ENCODE measurements at regions not wholly inside any gene's neighbourhood (a gene's known extent, or its start where the extent isn't known, plus 50 kb on each side); places are given as distances from the start of the nearest gene placed in this dataset.

DNA sequence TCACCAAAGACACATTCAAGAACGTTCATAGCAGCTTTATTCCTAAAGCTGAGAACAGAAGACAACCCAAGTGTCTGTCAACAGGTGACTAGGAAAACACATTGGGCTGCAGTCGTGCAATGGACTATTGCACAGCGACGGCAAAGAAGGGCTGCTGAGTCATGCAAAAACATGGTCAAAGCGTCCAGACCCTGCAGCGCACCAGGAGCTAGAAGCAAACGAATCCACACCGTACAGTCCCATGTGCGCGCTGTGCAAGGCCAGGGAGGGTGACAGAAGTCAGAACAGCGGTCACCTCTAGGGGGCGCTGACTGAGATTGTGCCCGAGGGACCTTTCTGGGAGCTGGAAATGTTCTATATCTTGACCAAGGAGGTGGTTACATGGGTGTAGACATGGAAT lies 266.4 kb downstream of the MAF start:
- DNase-seq (ENCODE audit: low read depth in 2 of 2) = peak; percentile 32 to 58

DNA sequence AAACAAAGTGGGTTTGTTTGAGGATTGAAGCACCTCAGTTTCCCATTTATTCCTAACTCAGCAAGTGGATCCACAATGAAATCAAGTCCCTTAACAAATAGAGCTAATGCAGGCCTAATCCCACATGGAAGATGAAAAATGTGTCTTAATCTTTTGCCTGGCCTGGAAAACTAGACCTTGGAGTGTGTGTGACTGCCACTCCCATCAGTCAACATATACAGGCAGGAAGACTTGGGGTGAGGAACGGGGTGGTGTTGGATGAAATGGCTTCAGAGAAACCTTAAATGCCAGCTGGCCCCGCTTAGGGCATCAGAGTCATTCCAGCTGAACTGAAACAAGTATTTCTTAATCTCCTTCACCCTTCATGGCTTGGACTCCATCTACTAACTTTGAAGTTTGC lies 269.5 kb downstream of the MAF start:
- no peak for DNase-seq (ENCODE audit: low read depth in 2 of 2)

DNA sequence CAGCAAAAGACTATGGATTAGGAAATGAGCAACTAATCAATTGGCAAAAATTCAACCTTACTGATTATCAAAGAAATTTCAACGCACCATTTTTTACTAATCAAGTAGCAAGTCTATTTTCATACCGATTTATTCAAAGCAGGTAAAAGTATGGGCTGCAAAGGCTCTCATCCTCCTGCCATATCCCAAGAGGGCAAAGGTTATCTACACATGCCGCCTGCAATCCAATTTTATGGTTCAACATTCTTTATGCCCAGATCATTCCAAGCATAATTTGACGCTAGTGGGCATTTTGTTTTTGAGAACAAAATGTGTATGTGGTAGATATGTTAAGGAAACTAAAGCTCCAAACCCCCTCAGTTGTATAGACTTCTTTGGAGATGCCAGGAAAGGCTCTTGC lies 270.6 kb downstream of the MAF start:
- no peak for DNase-seq (ENCODE audit: low read depth in 2 of 2)

DNA sequence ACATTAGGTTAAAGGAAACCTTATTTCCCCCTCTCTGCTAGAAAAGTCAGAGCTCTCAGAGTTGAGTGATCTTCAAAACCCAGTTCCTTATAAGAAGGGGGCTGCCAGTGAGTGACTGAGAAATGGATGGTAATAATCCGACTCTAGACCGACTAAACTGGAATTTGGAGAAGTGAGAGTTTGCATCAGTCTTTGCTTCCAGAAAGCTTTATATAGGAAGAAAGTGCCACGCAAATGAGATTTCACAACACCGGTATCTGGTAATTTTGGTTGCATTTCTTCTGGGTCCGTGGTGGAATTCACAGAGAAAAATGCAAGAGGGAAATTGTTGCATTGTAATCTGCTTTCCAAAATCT lies 271.4 kb downstream of the MAF start:
- DNase-seq (ENCODE audit: low read depth in 2 of 2) = no peak

DNA sequence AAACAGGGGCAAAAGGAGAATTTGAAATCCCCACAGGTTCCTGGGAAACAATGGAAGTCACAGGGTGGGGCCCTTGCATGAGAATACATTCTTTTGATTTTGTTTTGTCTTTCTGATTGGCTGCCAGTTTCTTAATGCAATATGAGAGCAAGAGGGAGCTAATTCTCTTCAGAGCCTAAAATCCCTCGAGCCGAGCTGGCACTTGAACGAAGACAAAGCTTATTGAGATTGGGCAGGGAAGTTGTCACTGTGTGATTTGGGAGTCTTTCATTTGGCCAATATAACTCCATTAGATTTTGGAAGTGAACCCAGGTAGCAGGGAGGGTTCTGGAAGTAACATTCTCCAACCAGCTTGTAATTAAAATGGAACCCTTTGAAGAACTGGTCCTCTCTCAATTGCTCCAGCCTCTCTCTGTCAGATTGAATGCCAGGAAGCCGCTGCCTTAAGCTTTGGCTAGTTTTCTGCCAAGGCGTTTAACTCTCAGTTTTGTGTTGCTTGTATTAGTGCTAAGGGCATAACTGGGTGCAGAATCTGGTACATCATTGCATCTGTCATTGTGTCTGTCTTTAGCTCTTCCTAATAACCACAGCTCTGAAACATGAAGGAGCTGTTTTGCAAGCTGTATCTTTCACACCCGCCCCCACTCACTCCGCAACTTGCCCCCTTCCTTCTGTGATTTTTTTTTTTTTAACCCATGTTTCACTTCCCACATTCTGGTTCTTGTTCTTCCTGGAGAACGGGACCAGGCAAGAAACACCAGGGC lies 272.0 kb downstream of the MAF start:
- no peak for DNase-seq (ENCODE audit: low read depth in 2 of 2)

GRCh38 chr16:79327836-79328235 lies 272.7 kb downstream of the MAF start:
- no peak for DNase-seq (ENCODE audit: low read depth in 2 of 2)

GRCh38 chr16:79326549-79326948 lies 274.0 kb downstream of the MAF start:
- DNase-seq (ENCODE audit: low read depth in 2 of 2) = no peak

DNA sequence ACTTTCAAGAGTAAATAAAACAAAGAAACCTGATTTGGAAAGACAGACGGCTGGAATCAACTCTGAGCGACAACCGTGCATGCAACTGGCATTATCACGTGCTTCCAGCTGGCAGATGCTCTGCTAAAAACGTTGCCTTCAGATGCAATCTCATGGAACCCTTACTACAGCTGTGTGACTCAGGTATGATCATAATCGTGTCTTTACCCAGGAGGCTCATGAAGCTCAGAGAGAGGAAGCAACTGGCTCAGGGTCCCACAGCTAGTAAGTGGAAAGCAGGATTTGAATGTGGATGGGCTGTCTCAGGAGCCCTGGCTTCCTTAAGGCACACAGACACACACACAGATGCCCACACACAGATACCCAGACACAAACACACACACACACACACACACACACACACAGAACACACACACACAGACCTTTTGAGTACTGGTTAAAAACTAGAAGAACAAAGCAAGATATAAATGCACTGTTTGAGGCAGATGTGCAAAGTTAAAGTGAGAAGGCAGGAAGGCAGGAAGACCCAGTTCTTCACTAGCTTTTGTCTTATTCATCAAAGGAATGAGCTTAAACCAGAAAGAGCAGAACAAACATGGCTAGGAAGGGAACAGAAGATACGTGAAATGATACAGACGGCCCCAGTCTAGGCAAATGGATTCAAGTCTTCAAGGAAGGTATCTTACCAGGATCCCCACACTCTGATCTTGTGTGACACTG lies 275.2 kb downstream of the MAF start:
- DNase-seq (ENCODE audit: low read depth in 2 of 2) = no peak

DNA sequence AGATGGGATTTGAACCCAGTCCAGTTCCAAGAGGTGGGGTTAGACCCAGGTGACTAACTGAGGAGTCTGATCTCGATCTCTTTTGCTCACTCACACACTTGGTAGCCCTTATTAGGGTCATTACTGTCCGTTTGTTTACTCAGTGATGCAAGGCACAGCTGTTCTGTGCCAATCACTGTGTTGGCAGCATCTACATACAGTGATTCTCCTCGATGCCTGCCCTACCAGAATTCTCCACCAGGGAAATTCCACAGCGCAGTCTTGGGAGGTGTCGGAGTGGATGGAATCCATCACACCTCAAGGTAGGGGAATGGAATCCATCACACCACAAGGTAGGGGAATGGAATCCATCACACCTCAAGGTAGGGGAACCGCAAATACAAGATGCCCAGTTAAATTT lies 279.6 kb downstream of the MAF start:
- no peak for DNase-seq (ENCODE audit: low read depth in 2 of 2)

GRCh38 chr16:79318143-79318899 lies 282.2 kb downstream of the MAF start:
- DNase-seq (ENCODE audit: low read depth in 2 of 2) = no peak

- DNase-seq (ENCODE audit: low read depth in 2 of 2) = no peak
These were observed 283.0 kb downstream of the MAF start for GRCh38 chr16:79317521-79317920.

GRCh38 chr16:79317026-79317425 lies 283.5 kb downstream of the MAF start:
- DNase-seq (ENCODE audit: low read depth in 2 of 2) = no peak

DNA sequence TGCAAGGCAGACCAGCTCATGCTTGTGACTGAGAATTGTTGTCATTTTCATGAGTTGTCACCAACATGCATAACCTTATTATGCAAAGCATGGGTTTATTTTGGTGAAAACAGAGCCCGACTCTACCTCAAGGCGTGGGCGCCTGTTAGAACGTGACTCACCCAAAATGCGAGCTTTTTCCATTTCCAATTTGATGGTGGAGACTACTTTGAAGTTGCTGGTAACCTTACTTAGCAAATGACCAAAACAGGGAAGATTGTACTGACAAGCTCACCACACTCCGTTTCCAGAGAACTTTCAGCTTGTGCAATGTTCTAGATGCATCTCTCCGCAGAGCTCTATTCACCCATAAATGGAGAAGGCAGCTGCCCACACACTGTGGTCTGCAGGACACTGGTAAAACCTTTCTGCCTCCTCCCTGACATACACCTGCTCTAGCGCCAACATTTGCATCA lies 284.5 kb downstream of the MAF start:
- DNase-seq (ENCODE audit: low read depth in 2 of 2) = peak; percentile 51 to 76

DNA sequence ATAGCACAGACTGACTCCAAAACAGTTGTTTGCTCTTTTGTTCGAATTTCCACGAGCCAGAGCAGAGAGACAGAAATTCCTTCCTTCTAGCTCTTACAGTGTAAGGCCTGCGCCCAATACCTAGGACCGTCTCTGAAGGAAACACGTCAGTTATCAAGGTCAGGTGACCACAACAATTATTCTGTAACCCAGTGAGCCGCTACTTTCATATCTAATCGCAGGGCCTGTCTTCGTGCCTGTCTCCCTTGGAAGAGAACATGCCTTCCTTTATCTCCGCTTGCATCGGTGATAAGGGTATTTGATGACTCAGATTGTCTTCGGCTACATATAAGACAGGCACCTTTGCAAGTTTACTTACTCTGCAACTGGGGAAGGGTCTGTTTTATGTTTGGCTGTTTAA lies 288.0 kb downstream of the MAF start:
- no peak for DNase-seq (ENCODE audit: low read depth in 2 of 2)

DNA sequence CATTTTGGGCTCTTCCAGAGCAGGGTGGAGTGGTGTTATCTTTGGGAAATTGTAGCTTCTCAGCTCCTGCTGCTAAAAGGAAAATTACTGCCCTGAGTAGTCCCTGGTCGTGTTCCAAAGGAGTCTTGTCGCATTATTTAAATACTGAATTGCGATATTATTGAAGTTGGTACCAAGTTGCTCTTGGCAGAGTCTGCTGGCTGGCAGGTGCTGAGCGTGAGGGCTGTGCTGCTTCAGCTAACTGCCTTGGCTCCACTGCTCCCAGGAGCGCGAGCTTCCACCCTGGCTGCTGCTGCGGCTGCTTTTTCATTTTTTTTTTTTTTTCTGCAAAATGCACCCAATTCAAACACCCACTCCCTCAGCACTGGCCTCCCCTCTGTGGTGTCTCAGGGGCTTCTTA lies 289.8 kb downstream of the MAF start:
- no peak for DNase-seq (ENCODE audit: low read depth in 2 of 2)

DNA sequence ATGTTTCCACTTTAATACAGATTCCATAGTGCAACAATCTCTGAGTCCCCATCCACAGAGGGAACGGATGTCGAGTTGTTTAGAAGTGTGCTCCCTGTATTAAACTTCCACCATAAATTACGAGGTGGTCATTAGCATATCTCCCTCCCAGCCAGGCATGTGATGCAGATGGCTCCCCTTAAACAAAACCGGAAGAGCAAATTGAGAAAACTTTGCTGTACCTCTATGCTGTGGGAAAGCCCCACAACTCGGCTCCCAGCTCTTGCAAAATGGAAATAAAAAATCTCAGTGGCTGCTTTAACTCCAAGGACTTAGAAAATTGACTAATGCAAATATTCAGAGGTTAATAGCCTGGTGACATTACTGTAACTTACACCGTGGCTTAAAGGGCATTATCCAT lies 290.9 kb downstream of the MAF start:
- DNase-seq (ENCODE audit: low read depth in 2 of 2) = no peak

DNA sequence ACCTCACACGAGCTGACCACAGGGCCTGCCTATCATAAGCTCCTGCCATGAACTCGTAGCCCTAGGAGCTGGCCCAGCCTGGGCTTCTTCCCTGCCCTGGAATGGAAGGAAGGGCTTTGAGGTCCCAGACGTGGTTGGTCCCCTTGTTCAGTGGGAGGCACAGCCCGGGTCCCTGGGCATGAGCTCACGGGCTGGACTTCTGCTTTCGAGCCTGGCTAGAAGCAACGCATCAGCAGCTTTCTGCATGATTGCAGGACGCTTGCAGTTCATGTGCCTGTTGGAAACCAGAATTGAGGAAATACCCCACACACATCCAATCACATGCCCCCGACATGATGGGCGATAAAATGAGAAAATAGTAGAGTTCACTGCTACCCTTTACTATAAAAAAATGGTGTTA lies 293.3 kb downstream of the MAF start:
- no peak for DNase-seq (ENCODE audit: low read depth in 2 of 2)

GRCh38 chr16:79305074-79305473 lies 295.5 kb downstream of the MAF start:
- no peak for DNase-seq (ENCODE audit: low read depth in 2 of 2)

DNA sequence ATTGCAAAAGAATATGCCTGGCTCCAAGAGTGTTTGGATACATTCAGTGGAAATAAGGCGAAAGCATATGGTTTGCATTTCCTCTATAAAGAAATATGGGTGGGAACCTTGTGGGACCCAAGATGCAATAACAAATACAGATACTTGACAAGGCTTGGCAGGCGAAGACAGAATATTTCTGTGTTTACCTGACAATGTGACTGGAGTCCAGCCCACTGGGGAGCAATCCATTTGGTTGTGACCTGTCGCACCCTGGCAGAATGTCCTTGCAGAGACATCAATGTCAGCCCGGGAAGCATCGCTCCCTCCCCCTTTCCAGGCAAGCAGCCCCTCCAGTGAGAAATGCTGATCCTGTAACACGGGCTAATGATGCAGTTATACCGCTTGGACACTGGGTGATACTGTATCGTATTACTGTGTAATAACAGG lies 296.6 kb downstream of the MAF start:
- no peak for DNase-seq (ENCODE audit: low read depth in 2 of 2)

DNA sequence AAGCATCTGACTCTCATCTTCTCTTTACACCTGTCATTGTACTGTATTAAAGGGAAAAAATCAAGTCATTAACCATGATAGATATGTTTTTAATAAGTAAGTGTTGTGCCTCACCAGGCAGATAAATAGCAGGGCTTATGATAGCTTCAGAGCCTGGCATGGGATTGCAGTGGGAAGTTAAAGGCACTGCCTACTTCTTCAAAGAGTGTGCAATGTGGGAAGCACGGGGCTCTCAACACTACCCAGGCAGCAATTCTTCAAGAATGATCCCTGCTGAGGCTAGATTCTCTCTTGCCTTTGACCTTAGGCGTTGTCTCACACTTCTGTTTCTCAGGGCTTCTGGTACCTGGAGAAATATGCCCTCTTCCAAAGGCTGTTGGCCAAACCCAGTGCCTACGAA lies 297.3 kb downstream of the MAF start:
- no peak for DNase-seq (ENCODE audit: low read depth in 2 of 2)

DNA sequence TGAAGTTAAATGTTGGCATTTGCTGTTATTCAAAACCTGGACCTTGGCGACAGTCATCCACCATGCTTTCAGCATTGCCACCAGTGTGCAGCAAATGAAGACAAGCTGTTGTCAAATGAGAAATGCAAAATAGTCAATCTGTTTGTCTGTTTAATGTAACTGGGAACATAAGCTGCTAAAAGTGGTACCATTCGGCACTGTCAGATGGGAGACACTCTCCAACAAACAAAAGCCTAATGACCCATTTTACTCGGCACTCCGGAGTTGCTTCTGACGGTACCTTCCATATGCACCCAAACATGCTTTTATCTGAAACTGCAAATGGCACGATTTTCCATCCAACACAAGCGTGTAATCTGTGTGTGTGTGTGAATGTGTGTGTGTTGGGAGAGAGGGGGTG lies 297.8 kb downstream of the MAF start:
- no peak for DNase-seq (ENCODE audit: low read depth in 2 of 2)

DNA sequence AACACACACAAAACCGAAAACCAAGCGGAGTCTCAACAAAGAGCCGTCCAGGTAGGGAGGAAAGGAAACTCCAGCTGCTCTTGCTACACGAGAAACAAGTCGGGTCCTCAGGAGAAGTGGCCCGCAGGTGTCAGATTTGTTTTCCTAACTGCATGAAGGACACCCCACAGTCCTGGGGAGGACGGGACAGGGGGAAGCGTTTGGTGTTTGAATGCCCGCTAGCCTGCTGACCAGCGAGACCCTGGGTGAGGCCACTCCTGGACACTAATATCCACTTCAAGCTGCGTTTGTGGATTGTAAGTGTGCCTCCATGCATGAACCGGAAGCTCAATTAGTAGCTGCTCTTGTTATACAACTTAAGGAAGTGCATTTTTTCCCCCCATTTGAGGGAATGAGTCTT lies 299.5 kb downstream of the MAF start:
- no peak for DNase-seq (ENCODE audit: low read depth in 2 of 2)

Data from stimulated activated CD4-positive, alpha-beta T cell treated with anti-CD3 and anti-CD28 coated beads, Interleukin-4, amount 100 ng/mL, for 48 hours (primary cell).